ENCODE measurements at regions not wholly inside any gene's neighbourhood (a gene's known extent, or its start where the extent isn't known, plus 50 kb on each side); places are given as distances from the start of the nearest gene placed in this dataset.

DNA sequence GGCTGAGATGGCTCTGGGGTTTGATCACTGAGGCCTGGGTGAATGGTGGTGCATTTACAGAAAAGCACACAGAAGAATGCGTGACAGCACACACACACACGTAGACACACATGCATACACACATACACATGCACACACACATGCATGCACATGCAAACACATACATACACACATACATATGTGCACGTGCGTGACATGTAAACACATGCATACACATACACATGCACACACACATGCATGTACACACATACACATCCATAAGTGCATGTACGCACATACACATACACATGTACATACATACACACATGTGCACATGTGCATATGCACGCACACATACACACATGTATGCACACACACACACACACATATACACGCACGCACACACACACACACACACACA is 108.4 kb downstream of the AIPL1 start:
- H3K27ac ChIP-seq (ENCODE audit: low read depth, low read length): no peak overlapping the region
- no peak overlapping the region for H2BK120ac ChIP-seq (replicated peaks; ENCODE audit: low read depth, low read length)
- no peaks in the 10 kb centered on the region for H3K79me1 ChIP-seq (ENCODE audit: low read depth, low read length)
- H3K56ac ChIP-seq (replicated peaks; ENCODE audit: insufficient read length, low read depth, low read length): no peak overlapping the region
- no peak overlapping the region for H4K8ac ChIP-seq (ENCODE audit: extremely low read depth, insufficient read depth, low read length)
- H3K79me2 ChIP-seq (ENCODE audit: control insufficient read depth in 1 of 2, insufficient read depth in 2 of 2, low read length in 2 of 2): no peaks in the 10 kb centered on the region; a peak in 1 of 4 replicates
- H3K4me3 ChIP-seq (ENCODE audit: extremely low read depth in 1 of 4, insufficient read depth in 2 of 4, low read depth in 3 of 4, low read length in 4 of 4): no peak overlapping the region
- no peak overlapping the region for H4K91ac ChIP-seq (replicated peaks; ENCODE audit: insufficient read length, low read length)
- no peaks in the 10 kb centered on the region; a peak in 1 of 7 replicates for H3K27me3 ChIP-seq (replicated peaks in 1 of 4; ENCODE audit: control insufficient read depth in 3 of 4, extremely low read depth in 1 of 4, insufficient read depth in 3 of 4, low read length in 3 of 4)
- no peak overlapping the region for H2BK5ac ChIP-seq (ENCODE audit: low read depth, low read length)
- H3K4me1 ChIP-seq (replicated peaks in 1 of 4; ENCODE audit: control insufficient read depth in 3 of 4, insufficient read depth in 4 of 4, low read length in 3 of 4): 0 out of 7 replicates have a peak, but pooled peaks cover 0 to 3% (median 0%) of the 10 kb centered on the region in 4 experiments
- H4K5ac ChIP-seq (ENCODE audit: insufficient read length, low read depth, low read length): no peak overlapping the region
- no peak overlapping the region for H3K4ac ChIP-seq (replicated peaks; ENCODE audit: insufficient read length, low read depth, low read length)
- no peak overlapping the region for H3K9ac ChIP-seq (replicated peaks in 1 of 4; ENCODE audit: extremely low read depth in 1 of 4, low read depth in 3 of 4, low read length in 3 of 4)
- no peaks in the 10 kb centered on the region for H4K20me1 ChIP-seq (replicated peaks in 1 of 2; ENCODE audit: control insufficient read depth in 1 of 2, insufficient read depth in 2 of 2, low read length in 2 of 2)
- no peak overlapping the region for H2BK15ac ChIP-seq (ENCODE audit: low read length)
- H3K4me2 ChIP-seq (ENCODE audit: insufficient read depth in 1 of 2, low read depth in 2 of 2, low read length in 2 of 2): no peak overlapping the region
- no peak overlapping the region for H3K14ac ChIP-seq (ENCODE audit: insufficient read length)
- no peaks in the 10 kb centered on the region for H3K9me3 ChIP-seq (ENCODE audit: insufficient read depth in 2 of 2, low read depth in 1 of 2, low read length in 1 of 2)
- no peaks in the 10 kb centered on the region for H3K36me3 ChIP-seq (ENCODE audit: control insufficient read depth in 2 of 4, insufficient read depth in 4 of 4, low read length in 3 of 4)
- no peak overlapping the region; the same call in 1 of the 2 replicates for H2BK20ac ChIP-seq (ENCODE audit: low read length)
- H2AK5ac ChIP-seq (ENCODE audit: low read depth, low read length): 0 out of 2 replicates have a peak overlapping the region, but pooled peaks have one; percentile 54
- POLR2A ChIA-PET (ENCODE audit: partially characterized antibody): no interaction called here
- H3K23me2 ChIP-seq (ENCODE audit: low read depth, low read length): peaks cover 1% of the 10 kb centered on the region; the same call in 1 of the 2 replicates
- no peak overlapping the region for H3K23ac ChIP-seq (ENCODE audit: insufficient read length)
- 73% methylated on average over 8 of the region's 8 CpGs; no CpG with 5 or more reads in 1 of the 2 experiments for WGBS, 2 experiments (ENCODE audit: extremely low coverage in 1 of 2, insufficient coverage in 1 of 2, insufficient read length in 1 of 2, insufficient replicate concordance in 2 of 2, low coverage in 1 of 2, low lambda C conversion rate in 2 of 2, missing lambda C conversion rate in 1 of 2)
- no peak overlapping the region; the same call in 1 of the 2 replicates for H2BK12ac ChIP-seq (ENCODE audit: low read depth, low read length)
- DNase-seq (ENCODE audit: low read depth in 1 of 2, low spot score in 2 of 2): no peak
- H2AFZ ChIP-seq (ENCODE audit: low read length): no peak overlapping the region
- FAIRE-seq: no peak
- CTCF ChIA-PET (ENCODE audit: partially characterized antibody): interaction anchor here (0.6 to 1.6 kb wide), 13 partner anchors 9 to 767 kb away, joined by 3 to 6 read pairs (median 3); no protein-coding TSS in a partner anchor
- no peak overlapping the region for H3K18ac ChIP-seq (ENCODE audit: extremely low read depth, low read length)

All from H1 (cell line).